ENCODE measurements at regions not wholly inside any gene's neighbourhood (a gene's known extent, or its start where the extent isn't known, plus 50 kb on each side); places are given as distances from the start of the nearest gene placed in this dataset.

- no TSS peak for BruUV-seq (replicated peaks)
- RAD21 ChIA-PET (ENCODE audit: low non-redundant PET in 1 of 2, low total read pairs in 2 of 2, uncharacterized antibody in 2 of 2, unreplicated experiment in 2 of 2), result no interaction called here
- Histone ChIP-seq H3K27ac (ENCODE audit: low read depth, low read length) (no peak overlapping the region), H3K4me2 (ENCODE audit: low read length) (no peak overlapping the region), H3K4me1 (ENCODE audit: control insufficient read depth in 1 of 2, insufficient read depth in 2 of 2, low read length in 2 of 2) (no peaks in the 10 kb centered on the region), H3K36me3 (ENCODE audit: control insufficient read depth in 1 of 2, insufficient read depth in 2 of 2, low read length in 2 of 2) (no peaks in the 10 kb centered on the region), H3K9ac (ENCODE audit: low read length) (no peak overlapping the region), H3K79me2 (ENCODE audit: insufficient read depth, low read length) (no peaks in the 10 kb centered on the region), H2AFZ (ENCODE audit: low read depth, low read length, poor library complexity, severe bottlenecking) (no peak overlapping the region), H3K9me2 (ENCODE audit: insufficient read depth) (no peaks in the 10 kb centered on the region), H4K20me1 (ENCODE audit: insufficient read depth) (no peaks in the 10 kb centered on the region), H3K9me3 (ENCODE audit: control insufficient read depth in 1 of 2, insufficient read depth in 1 of 2, low read depth in 1 of 2, low read length in 2 of 2) (peaks cover 38 to 47% of the 10 kb centered on the region in 2 experiments; a peak in 2 of 4 replicates), H3K27me3 (ENCODE audit: insufficient read depth, low read length) (no peaks in the 10 kb centered on the region), H3K4me3 (replicated peaks in 1 of 2; ENCODE audit: low read depth in 1 of 2, low read length in 2 of 2) (no peak overlapping the region)
- POLR2A ChIA-PET, result no interaction called here
- ATAC-seq, result no peak
- CTCF ChIA-PET, result no interaction called here
- no peak for DNase-seq (ENCODE audit: low read depth, low spot score)
- intact Hi-C loops (cut with micrococcal nuclease), result no loop called here
- TF ChIP-seq ZFX (IDR thresholded peaks at IDR 0.05) (no peak), CEBPB (IDR thresholded peaks at IDR 0.05; ENCODE audit: low read depth) (no peak), REST (IDR thresholded peaks at IDR 0.05; ENCODE audit: low read depth) (no peak), JUND (IDR thresholded peaks at IDR 0.05) (no peak), CBX3 (IDR thresholded peaks at IDR 0.05; ENCODE audit: low read depth) (no peak), POLR2AphosphoS5 (IDR thresholded peaks at IDR 0.05; ENCODE audit: low read depth, low read length) (no peak), YY1 (IDR thresholded peaks at IDR 0.05; ENCODE audit: extremely low read depth, insufficient replicate concordance, low read depth, low read length) (no peak), ZBTB33 (IDR thresholded peaks at IDR 0.05; ENCODE audit: extremely low read depth, insufficient replicate concordance, low read length) (no peak), RAD21 (IDR thresholded peaks at IDR 0.05; ENCODE audit: low read depth) (no peak), FOSL1 (IDR thresholded peaks at IDR 0.05; ENCODE audit: low read depth) (no peak), MAX (IDR thresholded peaks at IDR 0.05) (no peak)
These were observed 69.4 kb upstream of the CA10 start for GRCh38 chr17:52227926-52228325.

Measured in HCT116 (cell line).